Loucy (cell line): ENCODE measurements at regions not wholly inside any gene's neighbourhood (a gene's known extent, or its start where the extent isn't known, plus 50 kb on each side); places are given as distances from the start of the nearest gene placed in this dataset.

Experiments used
- H2AFZ ChIP-seq: fragments of 200-600 bp; sonication (generic); 2 replicates; pipeline ENCODE4 v1.6.0; 2016; ENCODE audit warnings: antibody characterized with exemption, mild to moderate bottlenecking, low read length, moderate library complexity
- H3F3A ChIP-seq: fragments of 200-600 bp; 2 replicates; pipeline ENCODE4 v1.6.0; 2016; ENCODE audit warnings: antibody characterized with exemption, low read depth, mild to moderate bottlenecking
- H3K27me3 ChIP-seq: fragments of 200-600 bp; sonication (generic); 2 replicates; pipeline ENCODE4 v1.6.1; 2014; ENCODE audit warnings: low read length, mild to moderate bottlenecking; ENCODE audit not compliant: insufficient read depth, poor library complexity, severe bottlenecking
- H3K36me3 ChIP-seq: fragments of 200-600 bp; sonication (generic); 2 replicates; pipeline ENCODE4 v1.6.1; 2016; ENCODE audit warnings: low read length; ENCODE audit not compliant: insufficient read depth
- H3K4me1 ChIP-seq: fragments of 200-600 bp; sonication (generic); 2 replicates; pipeline ENCODE4 v1.5.1; 2014; ENCODE audit warnings: low read length, mild to moderate bottlenecking; ENCODE audit not compliant: insufficient read depth, poor library complexity, severe bottlenecking
- H3K4me2 ChIP-seq: fragments of 200-600 bp; sonication (generic); 2 replicates; pipeline ENCODE4 v1.6.0; 2014; ENCODE audit warnings: antibody characterized with exemption, low read length, low read depth, mild to moderate bottlenecking; ENCODE audit not compliant: poor library complexity, severe bottlenecking
- H3K4me3 ChIP-seq: fragments of 200-600 bp; sonication (generic); 2 replicates; pipeline ENCODE4 v1.5.1; 2014; ENCODE audit warnings: low read length, mild to moderate bottlenecking, mixed read lengths; ENCODE audit not compliant: poor library complexity, severe bottlenecking
- H3K79me2 ChIP-seq: fragments of 200-600 bp; sonication (generic); 2 replicates; pipeline ENCODE4 v1.6.1; 2014; ENCODE audit warnings: low read length; ENCODE audit not compliant: insufficient read depth
- H3K9ac ChIP-seq: fragments of 200-600 bp; sonication (generic); 2 replicates; pipeline ENCODE4 v1.6.0; 2014; ENCODE audit warnings: mild to moderate bottlenecking, low read depth, low read length, moderate library complexity; ENCODE audit not compliant: poor library complexity, severe bottlenecking
- H3K9me2 ChIP-seq: fragments of 200-600 bp; sonication (generic); replicated peaks from 2 replicates; pipeline ENCODE4 v1.6.1; 2016; ENCODE audit warnings: low read depth, low read length, mixed read lengths
- H3K9me3 ChIP-seq: fragments of 200-600 bp; sonication (generic); 2 replicates; pipeline ENCODE4 v1.6.1; 2014; ENCODE audit warnings: mild to moderate bottlenecking, antibody characterized with exemption, low read length, low read depth; ENCODE audit not compliant: insufficient read depth
- H4K20me1 ChIP-seq: fragments of 200-600 bp; sonication (generic); 2 replicates; pipeline ENCODE4 v1.6.0; 2014; ENCODE audit warnings: antibody characterized with exemption, low read length, mild to moderate bottlenecking; ENCODE audit not compliant: insufficient read depth, poor library complexity, severe bottlenecking
- EZH2phosphoT487 ChIP-seq: fragments of 200-600 bp; IDR thresholded peaks from 2 replicates; pipeline ENCODE4 v1.6.1; 2018; ENCODE audit warnings: antibody characterized with exemption, mild to moderate bottlenecking, moderate library complexity, borderline replicate concordance
- TF ChIP-seq, protein P1 (sequence below): fragments of 200-600 bp; sonication (generic); conservative IDR thresholded peaks from 2 replicates; pipeline ENCODE4 v1.5.1; 2014; ENCODE audit warnings: mild to moderate bottlenecking, antibody characterized with exemption, low read length

- TF ChIP-seq EZH2phosphoT487, result no peak
- TF ChIP-seq, protein P1, sequence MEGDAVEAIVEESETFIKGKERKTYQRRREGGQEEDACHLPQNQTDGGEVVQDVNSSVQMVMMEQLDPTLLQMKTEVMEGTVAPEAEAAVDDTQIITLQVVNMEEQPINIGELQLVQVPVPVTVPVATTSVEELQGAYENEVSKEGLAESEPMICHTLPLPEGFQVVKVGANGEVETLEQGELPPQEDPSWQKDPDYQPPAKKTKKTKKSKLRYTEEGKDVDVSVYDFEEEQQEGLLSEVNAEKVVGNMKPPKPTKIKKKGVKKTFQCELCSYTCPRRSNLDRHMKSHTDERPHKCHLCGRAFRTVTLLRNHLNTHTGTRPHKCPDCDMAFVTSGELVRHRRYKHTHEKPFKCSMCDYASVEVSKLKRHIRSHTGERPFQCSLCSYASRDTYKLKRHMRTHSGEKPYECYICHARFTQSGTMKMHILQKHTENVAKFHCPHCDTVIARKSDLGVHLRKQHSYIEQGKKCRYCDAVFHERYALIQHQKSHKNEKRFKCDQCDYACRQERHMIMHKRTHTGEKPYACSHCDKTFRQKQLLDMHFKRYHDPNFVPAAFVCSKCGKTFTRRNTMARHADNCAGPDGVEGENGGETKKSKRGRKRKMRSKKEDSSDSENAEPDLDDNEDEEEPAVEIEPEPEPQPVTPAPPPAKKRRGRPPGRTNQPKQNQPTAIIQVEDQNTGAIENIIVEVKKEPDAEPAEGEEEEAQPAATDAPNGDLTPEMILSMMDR, result no peak
- Histone ChIP-seq H4K20me1 (no peaks in the 10 kb centered on the region), H3K9ac (no peak overlapping the region), H3K27me3 (no peaks in the 10 kb centered on the region), H3K9me3 (no peaks in the 10 kb centered on the region), H3K36me3 (no peaks in the 10 kb centered on the region), H3K4me2 (no peak overlapping the region), H3K79me2 (no peaks in the 10 kb centered on the region), H2AFZ (no peak overlapping the region), H3K9me2 (no peaks in the 10 kb centered on the region), H3K4me1 (no peaks in the 10 kb centered on the region), H3F3A (no peaks in the 10 kb centered on the region), H3K4me3 (no peak overlapping the region)
These were observed 225.8 kb upstream of the CELF2 start for GRCh38 chr10:10791869-10792268.

DNA sequence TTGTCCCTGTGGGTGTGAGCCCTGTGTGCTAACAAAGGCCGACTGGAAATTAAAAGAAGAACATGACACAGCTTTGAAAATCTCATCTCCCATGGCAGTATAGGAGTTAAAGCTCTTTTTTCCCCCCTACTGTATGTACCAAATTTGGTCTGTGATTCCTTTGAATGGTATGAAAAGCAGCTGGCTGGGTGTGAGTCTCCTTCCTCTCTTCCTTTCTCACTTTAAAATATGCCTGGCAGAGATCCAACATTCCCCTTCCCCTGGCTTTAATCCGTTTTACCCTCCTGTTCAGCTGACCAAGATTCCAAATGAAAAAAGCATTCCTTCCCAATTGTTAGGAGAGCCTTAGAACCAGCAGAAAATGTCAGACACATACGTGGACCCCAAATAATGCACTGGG, 225.0 kb upstream of the CELF2 start:
- H3K27me3 ChIP-seq, result no peaks in the 10 kb centered on the region
- no peaks in the 10 kb centered on the region for H3K9me2 ChIP-seq
- H3K9ac ChIP-seq, result no peak overlapping the region
- no peak overlapping the region for H3K4me2 ChIP-seq
- no peak for TF ChIP-seq EZH2phosphoT487
- TF ChIP-seq, protein P1, result no peak
- H3K36me3 ChIP-seq, result no peaks in the 10 kb centered on the region
- H4K20me1 ChIP-seq, result no peaks in the 10 kb centered on the region
- H3K9me3 ChIP-seq, result no peaks in the 10 kb centered on the region
- no peak overlapping the region for H3K4me3 ChIP-seq
- H3F3A ChIP-seq, result no peaks in the 10 kb centered on the region
- H3K4me1 ChIP-seq, result no peaks in the 10 kb centered on the region
- no peaks in the 10 kb centered on the region for H3K79me2 ChIP-seq
- H2AFZ ChIP-seq, result no peak overlapping the region

- H3K9me2 ChIP-seq, result no peaks in the 10 kb centered on the region
- H3K27me3 ChIP-seq, result no peaks in the 10 kb centered on the region
- H3K36me3 ChIP-seq, result no peaks in the 10 kb centered on the region
- no peak overlapping the region for H2AFZ ChIP-seq
- H4K20me1 ChIP-seq, result no peaks in the 10 kb centered on the region
- H3K4me3 ChIP-seq, result no peak overlapping the region
- no peaks in the 10 kb centered on the region for H3K4me1 ChIP-seq
- H3K4me2 ChIP-seq, result no peak overlapping the region
- no peak overlapping the region for H3K9ac ChIP-seq
- H3K79me2 ChIP-seq, result no peaks in the 10 kb centered on the region
- no peaks in the 10 kb centered on the region for H3K9me3 ChIP-seq
- no peak for TF ChIP-seq EZH2phosphoT487
- TF ChIP-seq, protein P1, result no peak
- no peaks in the 10 kb centered on the region for H3F3A ChIP-seq
These were observed 223.6 kb upstream of the CELF2 start for GRCh38 chr10:10794046-10794445.
